ENCODE measurements at regions not wholly inside any gene's neighbourhood (a gene's known extent, or its start where the extent isn't known, plus 50 kb on each side); places are given as distances from the start of the nearest gene placed in this dataset.

GRCh38 chr10:78640796-78641636 is 427.8 kb upstream of the ZMIZ1 start:
- ChIA-PET CTCF (ENCODE audit: unreplicated experiment) (no interaction called here), POLR2A (interaction anchor here (0.7 kb wide), 1 partner anchor 17 kb away, joined by 3 read pairs; no protein-coding TSS in a partner anchor)
- peak overlapping the region; percentile 55; the same call in 1 of the 2 replicates for H2AFZ ChIP-seq (ENCODE audit: low read length)
- H3K36me3 ChIP-seq (ENCODE audit: insufficient read depth, low read length), result no peaks in the 10 kb centered on the region
- TF ChIP-seq CTCF (conservative IDR thresholded peaks at IDR 0.05; ENCODE audit: low read length) (no peak), EZH2phosphoT487 (IDR thresholded peaks at IDR 0.05; ENCODE audit: borderline replicate concordance, low read depth, low read length) (no peak)
- no TSS peak for BruUV-seq (replicated peaks)
- H3K4me2 ChIP-seq (ENCODE audit: low read length), result peak overlapping the region; percentile 38
- intact Hi-C loops (cut with micrococcal nuclease; ENCODE audit: unreplicated experiment), result no loop called here
- H4K20me1 ChIP-seq (ENCODE audit: insufficient read depth, low read length), result no peaks in the 10 kb centered on the region
- H3K9me3 ChIP-seq (ENCODE audit: low read length), result peaks cover 9% of the 10 kb centered on the region
- peak overlapping the region; percentile 56 for H3K27ac ChIP-seq (ENCODE audit: low read depth, low read length, poor library complexity, severe bottlenecking)
- peaks cover 26% of the 10 kb centered on the region for H3K4me1 ChIP-seq (ENCODE audit: insufficient read depth, low read length, poor library complexity, severe bottlenecking)
- H3K79me2 ChIP-seq (ENCODE audit: insufficient read depth, low read depth, low read length), result no peaks in the 10 kb centered on the region
- H3K9me2 ChIP-seq (ENCODE audit: insufficient read depth, low read length), result no peaks in the 10 kb centered on the region
- no peak overlapping the region for H3K4me3 ChIP-seq (ENCODE audit: low read depth, low read length, poor library complexity, severe bottlenecking)
- peak; percentile 87 for DNase-seq (ENCODE audit: low spot score)

GRCh38 chr10:78641693-78642092 is 427.1 kb upstream of the ZMIZ1 start:
- intact Hi-C loops (cut with micrococcal nuclease; ENCODE audit: unreplicated experiment), result no loop called here
- Histone ChIP-seq H3K27ac (ENCODE audit: low read depth, low read length, poor library complexity, severe bottlenecking) (peak overlapping the region; percentile 56), H3K4me3 (ENCODE audit: low read depth, low read length, poor library complexity, severe bottlenecking) (no peak overlapping the region), H2AFZ (ENCODE audit: low read length) (peak overlapping the region; percentile 55; the same call in 1 of the 2 replicates), H3K79me2 (ENCODE audit: insufficient read depth, low read depth, low read length) (no peaks in the 10 kb centered on the region), H3K4me1 (ENCODE audit: insufficient read depth, low read length, poor library complexity, severe bottlenecking) (peaks cover 26% of the 10 kb centered on the region), H3K4me2 (ENCODE audit: low read length) (peak overlapping the region; percentile 38), H3K9me2 (ENCODE audit: insufficient read depth, low read length) (no peaks in the 10 kb centered on the region), H4K20me1 (ENCODE audit: insufficient read depth, low read length) (no peaks in the 10 kb centered on the region), H3K9me3 (ENCODE audit: low read length) (peaks cover 9% of the 10 kb centered on the region), H3K36me3 (ENCODE audit: insufficient read depth, low read length) (no peaks in the 10 kb centered on the region)
- no peak for TF ChIP-seq CTCF (conservative IDR thresholded peaks at IDR 0.05; ENCODE audit: low read length)
- no peak for TF ChIP-seq EZH2phosphoT487 (IDR thresholded peaks at IDR 0.05; ENCODE audit: borderline replicate concordance, low read depth, low read length)
- no peak for DNase-seq (ENCODE audit: low spot score)
- ChIA-PET POLR2A (interaction anchor here (0.7 kb wide), 1 partner anchor 16 kb away, joined by 3 read pairs; no protein-coding TSS in a partner anchor), CTCF (ENCODE audit: unreplicated experiment) (no interaction called here)
- no TSS peak for BruUV-seq (replicated peaks)

DNA sequence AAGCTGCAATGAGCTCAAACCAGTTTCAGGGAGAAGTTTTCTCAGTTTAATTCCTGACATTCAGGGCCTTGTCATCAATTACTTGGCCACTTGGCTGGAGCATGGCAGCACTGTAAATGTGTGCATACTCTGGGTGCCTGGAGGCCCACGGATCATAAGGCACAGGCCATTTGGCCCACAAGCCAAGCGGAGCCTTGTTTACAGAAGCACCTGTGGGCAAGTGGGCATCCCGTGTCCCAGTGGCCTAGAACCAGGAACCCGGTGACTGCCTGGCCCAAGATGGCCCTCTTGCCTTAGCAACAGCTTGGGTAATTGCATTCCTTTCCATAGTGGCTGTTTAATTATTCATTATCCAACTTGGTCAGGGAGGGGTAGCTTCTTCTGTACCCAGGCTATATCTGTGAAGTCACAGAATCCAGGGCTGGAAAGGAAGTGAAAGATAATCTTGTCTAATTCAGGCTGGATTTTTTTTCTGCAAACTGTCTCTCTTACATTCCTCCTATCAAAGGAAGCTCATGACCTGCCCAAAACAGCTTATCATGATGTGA is 426.4 kb upstream of the ZMIZ1 start:
- intact Hi-C loops (cut with micrococcal nuclease; ENCODE audit: unreplicated experiment), result no loop called here
- Histone ChIP-seq H3K27ac (ENCODE audit: low read depth, low read length, poor library complexity, severe bottlenecking) (no peak overlapping the region), H3K4me2 (ENCODE audit: low read length) (no peak overlapping the region; the same call in 1 of the 2 replicates), H3K9me2 (ENCODE audit: insufficient read depth, low read length) (no peaks in the 10 kb centered on the region), H3K9me3 (ENCODE audit: low read length) (peaks cover 9% of the 10 kb centered on the region), H3K79me2 (ENCODE audit: insufficient read depth, low read depth, low read length) (no peaks in the 10 kb centered on the region), H3K4me1 (ENCODE audit: insufficient read depth, low read length, poor library complexity, severe bottlenecking) (peaks cover 26% of the 10 kb centered on the region), H3K4me3 (ENCODE audit: low read depth, low read length, poor library complexity, severe bottlenecking) (no peak overlapping the region), H2AFZ (ENCODE audit: low read length) (no peak overlapping the region), H3K36me3 (ENCODE audit: insufficient read depth, low read length) (no peaks in the 10 kb centered on the region), H4K20me1 (ENCODE audit: insufficient read depth, low read length) (no peaks in the 10 kb centered on the region)
- TF ChIP-seq EZH2phosphoT487 (IDR thresholded peaks at IDR 0.05; ENCODE audit: borderline replicate concordance, low read depth, low read length) (no peak), CTCF (conservative IDR thresholded peaks at IDR 0.05; ENCODE audit: low read length) (no peak)
- POLR2A ChIA-PET, result interaction anchor here (0.6 kb wide), 1 partner anchor 12 kb away, joined by 3 read pairs; no protein-coding TSS in a partner anchor
- no peak for DNase-seq (ENCODE audit: low spot score)
- BruUV-seq (replicated peaks), result no TSS peak
- CTCF ChIA-PET (ENCODE audit: unreplicated experiment), result no interaction called here

Data from OCI-LY7 (cell line).